H9 (cell line): ENCODE measurements at regions not wholly inside any gene's neighbourhood (a gene's known extent, or its start where the extent isn't known, plus 50 kb on each side); places are given as distances from the start of the nearest gene placed in this dataset.

Experiments used
- DNase-seq: peaks from one replicate; pipeline ENCODE4 v3.0.0-alpha.2; 2017
- H2AFZ ChIP-seq: one replicate; pipeline ENCODE4 v1.6.1; 2013; ENCODE audit warnings: mild to moderate bottlenecking, low read length, control low read depth, moderate library complexity
- H2AK5ac ChIP-seq: 2 replicates; pipeline ENCODE4 v1.6.1; 2013; ENCODE audit warnings: low read length, control low read depth, mixed read lengths; ENCODE audit not compliant: insufficient read length
- H2BK120ac ChIP-seq: one replicate; pipeline ENCODE4 v1.6.1; 2013; ENCODE audit warnings: low read depth, mild to moderate bottlenecking, low read length, control low read depth, inconsistent platforms; ENCODE audit not compliant: poor library complexity, severe bottlenecking
- H2BK12ac ChIP-seq: 2 replicates; pipeline ENCODE4 v1.6.1; 2013; ENCODE audit warnings: low read length, control low read depth, mixed read lengths, low read depth; ENCODE audit not compliant: insufficient read length
- H2BK15ac ChIP-seq: 2 replicates; pipeline ENCODE4 v1.6.1; 2013; ENCODE audit warnings: low read depth, low read length, control low read depth
- H2BK20ac ChIP-seq: one replicate; pipeline ENCODE4 v1.6.1; 2013; ENCODE audit warnings: low read depth, mild to moderate bottlenecking, low read length, control low read depth, inconsistent platforms; ENCODE audit not compliant: poor library complexity, severe bottlenecking
- H2BK5ac ChIP-seq: 2 replicates; pipeline ENCODE4 v1.6.1; 2013; ENCODE audit warnings: low read length, control low read depth, mixed read lengths; ENCODE audit not compliant: insufficient read length
- H3K14ac ChIP-seq: 2 replicates; pipeline ENCODE4 v1.6.1; 2013; ENCODE audit warnings: low read length, control low read depth; ENCODE audit not compliant: insufficient read depth
- H3K18ac ChIP-seq: 2 replicates; pipeline ENCODE4 v1.6.1; 2013; ENCODE audit warnings: low read depth, mild to moderate bottlenecking, mixed read lengths, low read length, control low read depth; ENCODE audit not compliant: insufficient read length
- H3K23ac ChIP-seq: 2 replicates; pipeline ENCODE4 v1.6.1; 2013; ENCODE audit warnings: low read length, control low read depth, mixed read lengths, low read depth; ENCODE audit not compliant: insufficient read length
- H3K23me2 ChIP-seq: 2 replicates; pipeline ENCODE4 v1.6.1; 2013; ENCODE audit warnings: low read depth, mild to moderate bottlenecking, mixed read lengths, low read length, control low read depth; ENCODE audit not compliant: insufficient read length, poor library complexity, severe bottlenecking
- H3K27ac ChIP-seq: 2 replicates; pipeline ENCODE4 v1.5.1; 2013; ENCODE audit warnings: low read length, control low read depth, mixed read lengths, low read depth; ENCODE audit not compliant: insufficient read length
- H3K27me3 ChIP-seq: 2 replicates; pipeline ENCODE4 v1.6.1; 2013; ENCODE audit warnings: low read length, control low read depth, inconsistent platforms; ENCODE audit not compliant: insufficient read depth
- H3K4ac ChIP-seq: 2 replicates; pipeline ENCODE4 v1.6.1; 2013; ENCODE audit warnings: low read depth, mild to moderate bottlenecking, control low read depth, inconsistent platforms, low read length, moderate library complexity
- H3K4me1 ChIP-seq: 2 replicates; pipeline ENCODE4 v1.6.1; 2013; ENCODE audit warnings: low read length, control low read depth, inconsistent platforms; ENCODE audit not compliant: insufficient read depth
- H3K4me2 ChIP-seq: 2 replicates; pipeline ENCODE4 v1.6.1; 2013; ENCODE audit warnings: low read length, control low read depth, mixed read lengths; ENCODE audit not compliant: insufficient read length, insufficient read depth
- H3K56ac ChIP-seq: 2 replicates; pipeline ENCODE4 v1.6.1; 2013; ENCODE audit warnings: low read depth, mild to moderate bottlenecking, mixed read lengths, low read length, control low read depth; ENCODE audit not compliant: insufficient read length
- H3K79me1 ChIP-seq: 2 replicates; pipeline ENCODE4 v1.6.1; 2013; ENCODE audit warnings: low read depth, mild to moderate bottlenecking, moderate library complexity, low read length, control low read depth, inconsistent platforms; ENCODE audit not compliant: insufficient read depth, poor library complexity, severe bottlenecking
- H3K79me2 ChIP-seq: 2 replicates; pipeline ENCODE4 v1.6.1; 2013; ENCODE audit warnings: low read length, control low read depth, inconsistent platforms; ENCODE audit not compliant: insufficient read depth
- H3K9ac ChIP-seq: 2 replicates; pipeline ENCODE4 v1.6.1; 2013; ENCODE audit warnings: low read length, control low read depth, mixed read lengths; ENCODE audit not compliant: insufficient read length; ENCODE audit errors: extremely low read depth
- H3K9me3 ChIP-seq: one replicate; pipeline ENCODE4 v1.6.1; 2013; ENCODE audit warnings: low read depth, low read length, inconsistent platforms; ENCODE audit not compliant: control insufficient read depth
- H3T11ph ChIP-seq: one replicate; pipeline ENCODE4 v1.6.1; 2013; ENCODE audit warnings: mild to moderate bottlenecking, low read length, control low read depth, inconsistent platforms
- H4K20me1 ChIP-seq: one replicate; pipeline ENCODE4 v1.6.1; 2013; ENCODE audit not compliant: control insufficient read depth, insufficient read length, insufficient read depth
- H4K5ac ChIP-seq: 2 replicates; pipeline ENCODE4 v1.6.1; 2013; ENCODE audit warnings: low read depth, mild to moderate bottlenecking, mixed read lengths, low read length, control low read depth; ENCODE audit not compliant: insufficient read length
- H4K8ac ChIP-seq: replicated peaks from 2 replicates; pipeline ENCODE4 v1.6.1; 2013; ENCODE audit warnings: low read length, control low read depth, mixed read lengths, low read depth; ENCODE audit not compliant: insufficient read length
- H4K91ac ChIP-seq: 2 replicates; pipeline ENCODE4 v1.6.1; 2013; ENCODE audit warnings: low read depth, mild to moderate bottlenecking, moderate library complexity, mixed read lengths, low read length, control low read depth; ENCODE audit not compliant: insufficient read length
- H3K27ac Mint-ChIP-seq, 3 experiments: 2 replicates in 2 of 3; 3 replicates in 1 of 3; pipeline ENCODE4 v1.8.0; 2020 to 2021; ENCODE audit warnings: mixed read lengths in 3 of 3, mild to moderate bottlenecking in 1 of 3, moderate library complexity in 1 of 3
- H3K27me3 Mint-ChIP-seq: 2 replicates; pipeline ENCODE4 v1.8.0; 2021; ENCODE audit warnings: low read depth, mild to moderate bottlenecking, moderate library complexity, mixed read lengths
- H3K36me3 Mint-ChIP-seq, 3 experiments: 2 replicates in 2 of 3; 3 replicates in 1 of 3; pipeline ENCODE4 v1.8.0; 2020 to 2021; ENCODE audit warnings: low read depth in 3 of 3, mixed read lengths in 3 of 3; ENCODE audit not compliant: insufficient read depth in 1 of 3
- H3K4me1 Mint-ChIP-seq, 2 experiments: 2 replicates each; pipeline ENCODE4 v1.8.0; 2020; ENCODE audit warnings: mixed read lengths in 2 of 2
- H3K4me3 Mint-ChIP-seq, 2 experiments: 2 replicates in 1 of 2; 3 replicates in 1 of 2; pipeline ENCODE4 v1.8.0; 2020 to 2021; ENCODE audit warnings: mild to moderate bottlenecking in 2 of 2, mixed read lengths in 2 of 2, moderate library complexity in 1 of 2
- H3K9me3 Mint-ChIP-seq, 2 experiments: 2 replicates in 1 of 2; 3 replicates in 1 of 2; pipeline ENCODE4 v1.8.0; 2020; ENCODE audit warnings: mild to moderate bottlenecking in 2 of 2, mixed read lengths in 2 of 2, moderate library complexity in 1 of 2
- WGBS: extraction: QIAGEN DNeasy Blood & Tissue Kit; methylation state at CpG from one replicate; pipeline ENCODE4 v1.1.7; 2013; ENCODE audit warnings: missing lambda C conversion rate, low lambda C conversion rate, mixed read lengths; ENCODE audit not compliant: insufficient read length; ENCODE audit errors: extremely low coverage; 5-methylcytosine and 5-hydroxymethylcytosine counted together
- TF ChIP-seq, protein P1 (sequence below): fragments of 200-600 bp; sonication (generic); conservative IDR thresholded peaks from 3 replicates; pipeline ENCODE4 v1.8.0; 2021; ENCODE audit warnings: antibody characterized with exemption, mild to moderate bottlenecking

DNA sequence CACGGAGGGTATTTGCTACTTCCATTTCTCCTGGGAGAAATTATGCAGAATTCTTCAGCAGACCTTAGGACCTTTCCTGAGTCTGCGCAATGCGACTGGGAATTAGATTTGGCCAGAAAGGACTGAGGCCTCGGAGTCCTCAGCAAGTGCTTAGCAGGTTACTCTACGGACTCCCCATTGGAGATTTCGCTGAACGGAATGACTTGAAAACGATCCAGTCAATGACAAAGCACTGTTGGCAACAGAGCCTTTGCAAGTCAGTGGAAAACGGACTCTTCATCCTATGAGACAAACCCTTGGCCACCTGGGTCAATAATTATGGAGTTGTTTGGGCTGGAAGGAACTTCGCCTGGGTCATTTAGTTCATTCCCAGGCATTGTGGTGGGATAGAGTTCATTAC lies 107.4 kb downstream of the FAM204A start:
- H3K14ac ChIP-seq, result no peak overlapping the region
- H2BK12ac ChIP-seq, result no peak overlapping the region
- no peak overlapping the region for H3K56ac ChIP-seq
- no peak overlapping the region for H3K4me2 ChIP-seq
- Mint-ChIP-seq H3K4me1 (no peaks in the 10 kb centered on the region), H3K36me3 (no peaks in the 10 kb centered on the region), H3K9me3 (peaks cover 4 to 6% of the 10 kb centered on the region in 2 experiments; a peak in 4 of 5 replicates), H3K27ac (no peak overlapping the region), H3K4me3 (no peak overlapping the region), H3K27me3 (peaks cover 36% of the 10 kb centered on the region)
- no peak overlapping the region for H2AK5ac ChIP-seq
- no peaks in the 10 kb centered on the region for H3K4me1 ChIP-seq
- no peak overlapping the region for H2BK15ac ChIP-seq
- H3K79me2 ChIP-seq, result no peaks in the 10 kb centered on the region
- H3K9me3 ChIP-seq, result no peaks in the 10 kb centered on the region
- H3K4ac ChIP-seq, result no peak overlapping the region
- no peaks in the 10 kb centered on the region for H3K79me1 ChIP-seq
- H2BK5ac ChIP-seq, result no peak overlapping the region
- H3T11ph ChIP-seq, result no peak overlapping the region
- H3K9ac ChIP-seq, result no peak overlapping the region
- H2BK20ac ChIP-seq, result no peak overlapping the region
- no peaks in the 10 kb centered on the region for H3K23me2 ChIP-seq
- H3K27me3 ChIP-seq, result no peaks in the 10 kb centered on the region; the same call in 1 of the 2 replicates
- no peaks in the 10 kb centered on the region for H4K20me1 ChIP-seq
- no peak overlapping the region for H4K8ac ChIP-seq
- no peak overlapping the region for H2AFZ ChIP-seq
- H3K27ac ChIP-seq, result no peak overlapping the region
- TF ChIP-seq, protein P1, sequence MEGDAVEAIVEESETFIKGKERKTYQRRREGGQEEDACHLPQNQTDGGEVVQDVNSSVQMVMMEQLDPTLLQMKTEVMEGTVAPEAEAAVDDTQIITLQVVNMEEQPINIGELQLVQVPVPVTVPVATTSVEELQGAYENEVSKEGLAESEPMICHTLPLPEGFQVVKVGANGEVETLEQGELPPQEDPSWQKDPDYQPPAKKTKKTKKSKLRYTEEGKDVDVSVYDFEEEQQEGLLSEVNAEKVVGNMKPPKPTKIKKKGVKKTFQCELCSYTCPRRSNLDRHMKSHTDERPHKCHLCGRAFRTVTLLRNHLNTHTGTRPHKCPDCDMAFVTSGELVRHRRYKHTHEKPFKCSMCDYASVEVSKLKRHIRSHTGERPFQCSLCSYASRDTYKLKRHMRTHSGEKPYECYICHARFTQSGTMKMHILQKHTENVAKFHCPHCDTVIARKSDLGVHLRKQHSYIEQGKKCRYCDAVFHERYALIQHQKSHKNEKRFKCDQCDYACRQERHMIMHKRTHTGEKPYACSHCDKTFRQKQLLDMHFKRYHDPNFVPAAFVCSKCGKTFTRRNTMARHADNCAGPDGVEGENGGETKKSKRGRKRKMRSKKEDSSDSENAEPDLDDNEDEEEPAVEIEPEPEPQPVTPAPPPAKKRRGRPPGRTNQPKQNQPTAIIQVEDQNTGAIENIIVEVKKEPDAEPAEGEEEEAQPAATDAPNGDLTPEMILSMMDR, result no peak
- no peak overlapping the region for H4K91ac ChIP-seq
- no peak overlapping the region for H2BK120ac ChIP-seq
- WGBS, result no CpG with 5 or more reads among the region's 10 CpGs
- no peak overlapping the region for H3K23ac ChIP-seq
- DNase-seq, result no peak
- no peak overlapping the region for H3K18ac ChIP-seq
- H4K5ac ChIP-seq, result no peak overlapping the region
